ENCODE measurements at regions not wholly inside any gene's neighbourhood (a gene's known extent, or its start where the extent isn't known, plus 50 kb on each side); places are given as distances from the start of the nearest gene placed in this dataset.

- BruUV-seq (replicated peaks): no TSS peak
- H3K4me2 ChIP-seq (ENCODE audit: low read length): no peak overlapping the region
- no peaks in the 10 kb centered on the region for H3K9me2 ChIP-seq (replicated peaks; ENCODE audit: low read length)
- CTCF ChIA-PET: no interaction called here
- DNase-seq (no peak), ATAC-seq (no peak)
- no peaks in the 10 kb centered on the region for H3K9me3 ChIP-seq (ENCODE audit: low read length)
- no peak overlapping the region for H3K4me3 ChIP-seq (ENCODE audit: low read length)
- no peak for TF ChIP-seq EZH2 (IDR thresholded peaks at IDR 0.05; ENCODE audit: low read length, unreplicated experiment)
- TF ChIP-seq CTCF (conservative IDR thresholded peaks at IDR 0.05; ENCODE audit: low read depth, low read length): no peak
- no peak for TF ChIP-seq EZH2phosphoT487 (IDR thresholded peaks at IDR 0.05; ENCODE audit: borderline replicate concordance, low read length)
- no peaks in the 10 kb centered on the region for H3K79me2 ChIP-seq (ENCODE audit: low read length)
- no peaks in the 10 kb centered on the region for H3F3A ChIP-seq (ENCODE audit: low read length, unreplicated experiment)
- H3K27ac ChIP-seq (ENCODE audit: low read length): no peak overlapping the region
- intact Hi-C loops (cut with micrococcal nuclease): no loop called here
- no peak overlapping the region for H2AFZ ChIP-seq (ENCODE audit: low read length)
- H3K9ac ChIP-seq (ENCODE audit: low read length): no peak overlapping the region
- no peaks in the 10 kb centered on the region for H3K4me1 ChIP-seq (ENCODE audit: insufficient read depth, low read length)
- POLR2A ChIA-PET (ENCODE audit: unreplicated experiment): no interaction called here
- no peaks in the 10 kb centered on the region for H4K20me1 ChIP-seq (ENCODE audit: low read length)
- no peaks in the 10 kb centered on the region for H3K27me3 ChIP-seq (ENCODE audit: low read length)
- H3K36me3 ChIP-seq (ENCODE audit: low read depth, low read length): no peaks in the 10 kb centered on the region
These were observed 86.7 kb upstream of the TECRL start for GRCh38 chr4:64495946-64496345.

GRCh38 chr4:64489628-64490027 lies 80.4 kb upstream of the TECRL start:
- no peaks in the 10 kb centered on the region for H3K9me3 ChIP-seq (ENCODE audit: low read length)
- H3K27ac ChIP-seq (ENCODE audit: low read length): no peak overlapping the region
- H3K79me2 ChIP-seq (ENCODE audit: low read length): no peaks in the 10 kb centered on the region
- H3K27me3 ChIP-seq (ENCODE audit: low read length): no peaks in the 10 kb centered on the region; the same call in 1 of the 2 replicates
- no peak overlapping the region for H2AFZ ChIP-seq (ENCODE audit: low read length)
- DNase-seq: no peak
- ChIA-PET CTCF (no interaction called here), POLR2A (ENCODE audit: unreplicated experiment) (no interaction called here)
- TF ChIP-seq EZH2phosphoT487 (IDR thresholded peaks at IDR 0.05; ENCODE audit: borderline replicate concordance, low read length) (no peak), EZH2 (IDR thresholded peaks at IDR 0.05; ENCODE audit: low read length, unreplicated experiment) (no peak), CTCF (conservative IDR thresholded peaks at IDR 0.05; ENCODE audit: low read depth, low read length) (no peak)
- no TSS peak for BruUV-seq (replicated peaks)
- no peak overlapping the region for H3K4me3 ChIP-seq (ENCODE audit: low read length)
- intact Hi-C loops (cut with micrococcal nuclease): no loop called here
- no peaks in the 10 kb centered on the region for H3F3A ChIP-seq (ENCODE audit: low read length, unreplicated experiment)
- no peaks in the 10 kb centered on the region for H4K20me1 ChIP-seq (ENCODE audit: low read length)
- no peak overlapping the region for H3K4me2 ChIP-seq (ENCODE audit: low read length)
- ATAC-seq: no peak
- no peaks in the 10 kb centered on the region for H3K36me3 ChIP-seq (ENCODE audit: low read depth, low read length)
- no peak overlapping the region for H3K9ac ChIP-seq (ENCODE audit: low read length)
- no peaks in the 10 kb centered on the region for H3K9me2 ChIP-seq (replicated peaks; ENCODE audit: low read length)
- no peaks in the 10 kb centered on the region for H3K4me1 ChIP-seq (ENCODE audit: insufficient read depth, low read length)

GRCh38 chr4:64479338-64479737 lies 70.1 kb upstream of the TECRL start:
- intact Hi-C loops (cut with micrococcal nuclease): no loop called here
- H2AFZ ChIP-seq (ENCODE audit: low read length): no peak overlapping the region
- no peaks in the 10 kb centered on the region for H3K79me2 ChIP-seq (ENCODE audit: low read length)
- DNase-seq (no peak), ATAC-seq (no peak)
- H3K4me2 ChIP-seq (ENCODE audit: low read length): no peak overlapping the region
- no peak overlapping the region for H3K27ac ChIP-seq (ENCODE audit: low read length)
- H3K4me1 ChIP-seq (ENCODE audit: insufficient read depth, low read length): no peaks in the 10 kb centered on the region
- no peak overlapping the region for H3K9ac ChIP-seq (ENCODE audit: low read length)
- POLR2A ChIA-PET (ENCODE audit: unreplicated experiment): no interaction called here
- no peaks in the 10 kb centered on the region for H3K36me3 ChIP-seq (ENCODE audit: low read depth, low read length)
- no peak for TF ChIP-seq CTCF (conservative IDR thresholded peaks at IDR 0.05; ENCODE audit: low read depth, low read length)
- TF ChIP-seq EZH2phosphoT487 (IDR thresholded peaks at IDR 0.05; ENCODE audit: borderline replicate concordance, low read length): no peak
- TF ChIP-seq EZH2 (IDR thresholded peaks at IDR 0.05; ENCODE audit: low read length, unreplicated experiment): no peak
- H3K4me3 ChIP-seq (ENCODE audit: low read length): no peak overlapping the region
- no peaks in the 10 kb centered on the region for H4K20me1 ChIP-seq (ENCODE audit: low read length)
- H3K27me3 ChIP-seq (ENCODE audit: low read length): no peaks in the 10 kb centered on the region
- H3K9me3 ChIP-seq (ENCODE audit: low read length): no peaks in the 10 kb centered on the region
- CTCF ChIA-PET: no interaction called here
- no TSS peak for BruUV-seq (replicated peaks)
- H3F3A ChIP-seq (ENCODE audit: low read length, unreplicated experiment): no peaks in the 10 kb centered on the region
- H3K9me2 ChIP-seq (replicated peaks; ENCODE audit: low read length): no peaks in the 10 kb centered on the region
